Activated T-cell treated with anti-CD3 and anti-CD28 coated beads, Interleukin-2, amount 50 U/mL, for 48 hours (primary cell): ENCODE measurements at regions not wholly inside any gene's neighbourhood (a gene's known extent, or its start where the extent isn't known, plus 50 kb on each side); places are given as distances from the start of the nearest gene placed in this dataset.

Experiments
- DNase-seq, 2 experiments: peaks; one replicate each; pipeline ENCODE4 v3.0.0-alpha.2; 2020

- DNase-seq, result peak; percentile 14 to 43
These were observed 151.9 kb downstream of the MACROH2A1 start for GRCh38 chr5:135246923-135247795.

- peak in 1 of 2 experiments; percentile 26 for DNase-seq
These were observed 152.5 kb downstream of the MACROH2A1 start for GRCh38 chr5:135246605-135246922.

- peak; percentile 11 to 12 for DNase-seq
These were observed 153.2 kb downstream of the MACROH2A1 start for GRCh38 chr5:135245521-135246499.

GRCh38 chr5:135244620-135245021, 154.4 kb downstream of the MACROH2A1 start:
- peak in 1 of 2 experiments; percentile 11 for DNase-seq

GRCh38 chr5:135243556-135244285, 155.3 kb downstream of the MACROH2A1 start:
- DNase-seq, result peak in 1 of 2 experiments; percentile 2

GRCh38 chr5:135242866-135243555, 156.0 kb downstream of the MACROH2A1 start:
- DNase-seq, result peak; percentile 4 to 6

- peak in 1 of 2 experiments; percentile 5 for DNase-seq
These were observed 156.8 kb downstream of the MACROH2A1 start for GRCh38 chr5:135242021-135242865.

GRCh38 chr5:135241536-135241935, 157.5 kb downstream of the MACROH2A1 start:
- peak; percentile 3 to 5 for DNase-seq

GRCh38 chr5:135240781-135241360, 158.2 kb downstream of the MACROH2A1 start:
- peak; percentile 2 to 7 for DNase-seq

- peak; percentile 4 to 8 for DNase-seq
These were observed 158.8 kb downstream of the MACROH2A1 start for GRCh38 chr5:135240283-135240633.

GRCh38 chr5:135239453-135240282, 159.4 kb downstream of the MACROH2A1 start:
- peak; percentile 7 to 13 for DNase-seq

- DNase-seq, result peak; percentile 6 to 9
These were observed 160.2 kb downstream of the MACROH2A1 start for GRCh38 chr5:135238622-135239452.

- DNase-seq, result peak in 1 of 2 experiments; percentile 5
These were observed 161.3 kb downstream of the MACROH2A1 start for GRCh38 chr5:135237748-135238103.

- DNase-seq, result peak in 1 of 2 experiments; percentile 8
These were observed 161.9 kb downstream of the MACROH2A1 start for GRCh38 chr5:135236908-135237747.

- no peak for DNase-seq
These were observed 162.7 kb downstream of the MACROH2A1 start for GRCh38 chr5:135236228-135236907.

GRCh38 chr5:135235551-135236227, 163.3 kb downstream of the MACROH2A1 start:
- no peak for DNase-seq
